ENCODE measurements at regions not wholly inside any gene's neighbourhood (a gene's known extent, or its start where the extent isn't known, plus 50 kb on each side); places are given as distances from the start of the nearest gene placed in this dataset.

- no peak for TF ChIP-seq BACH1 (IDR thresholded peaks at IDR 0.05; ENCODE audit: low read length)
- no peak for TF ChIP-seq E2F6 (IDR thresholded peaks at IDR 0.05)
- TF ChIP-seq, protein P1, sequence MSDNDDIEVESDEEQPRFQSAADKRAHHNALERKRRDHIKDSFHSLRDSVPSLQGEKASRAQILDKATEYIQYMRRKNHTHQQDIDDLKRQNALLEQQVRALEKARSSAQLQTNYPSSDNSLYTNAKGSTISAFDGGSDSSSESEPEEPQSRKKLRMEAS (IDR thresholded peaks at IDR 0.05) = no peak
- no peak for TF ChIP-seq YY1 (IDR thresholded peaks at IDR 0.05; ENCODE audit: low read depth, low read length)
- no peak for TF ChIP-seq KDM5A (IDR thresholded peaks at IDR 0.05; ENCODE audit: low read length)
These were observed 429.6 kb downstream of the BCKDHB start (continued) for GRCh38 chr6:80535914-80536565.

All from H1 (cell line).